OCI-LY3 (cell line): ENCODE measurements at regions not wholly inside any gene's neighbourhood (a gene's known extent, or its start where the extent isn't known, plus 50 kb on each side); places are given as distances from the start of the nearest gene placed in this dataset.

ENCODE experiments used
- EZH2phosphoT487 ChIP-seq: fragments of 200-600 bp; shearing (Covaris generic); IDR thresholded peaks from 2 replicates; pipeline ENCODE4 v1.6.1; 2018; ENCODE audit warnings: antibody characterized with exemption, mixed run types, low read depth
- TF ChIP-seq, protein P1 (sequence below): fragments of 200-600, 300-600 bp; sonication (generic); IDR thresholded peaks from 2 replicates; pipeline ENCODE4 v1.5.1; 2014; ENCODE audit warnings: antibody characterized with exemption, low read length, low read depth

DNA sequence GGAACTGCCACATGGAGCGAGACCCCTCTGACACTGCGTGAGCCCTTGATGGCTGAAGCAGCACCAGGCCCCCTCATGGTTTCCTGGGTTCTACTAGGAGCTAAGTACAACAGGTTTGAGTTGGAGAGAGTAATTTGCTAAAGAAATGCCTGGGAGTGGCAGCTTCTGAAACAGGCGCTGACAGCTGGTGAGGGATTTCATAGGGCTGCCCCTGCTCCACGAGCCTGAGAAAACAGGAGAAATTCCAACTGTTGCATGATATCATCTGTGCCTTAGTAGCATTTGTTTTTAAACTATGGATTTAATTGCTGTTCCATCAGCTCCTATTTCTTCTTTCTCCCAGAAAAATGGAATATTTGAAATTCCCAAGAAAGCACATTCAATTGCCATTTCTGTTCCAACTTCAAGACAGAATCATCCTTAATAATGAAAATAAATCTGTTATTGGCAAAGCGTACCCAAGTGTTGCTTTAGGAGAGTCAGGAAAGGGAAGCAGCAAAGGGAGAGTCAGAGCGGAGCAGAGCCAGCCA, 78.8 kb upstream of the ANKFN1 start:
- no peak for TF ChIP-seq EZH2phosphoT487
- TF ChIP-seq, protein P1, sequence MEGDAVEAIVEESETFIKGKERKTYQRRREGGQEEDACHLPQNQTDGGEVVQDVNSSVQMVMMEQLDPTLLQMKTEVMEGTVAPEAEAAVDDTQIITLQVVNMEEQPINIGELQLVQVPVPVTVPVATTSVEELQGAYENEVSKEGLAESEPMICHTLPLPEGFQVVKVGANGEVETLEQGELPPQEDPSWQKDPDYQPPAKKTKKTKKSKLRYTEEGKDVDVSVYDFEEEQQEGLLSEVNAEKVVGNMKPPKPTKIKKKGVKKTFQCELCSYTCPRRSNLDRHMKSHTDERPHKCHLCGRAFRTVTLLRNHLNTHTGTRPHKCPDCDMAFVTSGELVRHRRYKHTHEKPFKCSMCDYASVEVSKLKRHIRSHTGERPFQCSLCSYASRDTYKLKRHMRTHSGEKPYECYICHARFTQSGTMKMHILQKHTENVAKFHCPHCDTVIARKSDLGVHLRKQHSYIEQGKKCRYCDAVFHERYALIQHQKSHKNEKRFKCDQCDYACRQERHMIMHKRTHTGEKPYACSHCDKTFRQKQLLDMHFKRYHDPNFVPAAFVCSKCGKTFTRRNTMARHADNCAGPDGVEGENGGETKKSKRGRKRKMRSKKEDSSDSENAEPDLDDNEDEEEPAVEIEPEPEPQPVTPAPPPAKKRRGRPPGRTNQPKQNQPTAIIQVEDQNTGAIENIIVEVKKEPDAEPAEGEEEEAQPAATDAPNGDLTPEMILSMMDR, result no peak
